Activated CD8-positive, alpha-beta memory T cell treated with anti-CD3 and anti-CD28 coated beads for 36 hours (primary cell): ENCODE measurements at regions not wholly inside any gene's neighbourhood (a gene's known extent, or its start where the extent isn't known, plus 50 kb on each side); places are given as distances from the start of the nearest gene placed in this dataset.

Experiments used
- CTCF ChIA-PET: fragments of 350-600 bp; sonication (Branson Sonifier 250); formaldehyde crosslinking; loops from one replicate; lab custom pipeline; 2021; ENCODE audit warnings: antibody characterized with exemption; lab: Charles Lee
- POLR2A ChIA-PET: fragments of 350-600 bp; sonication (Branson Sonifier 250); formaldehyde crosslinking; loops from one replicate; lab custom pipeline; 2021; ENCODE audit warnings: antibody characterized with exemption; lab: Charles Lee

- ChIA-PET CTCF (no interaction called here), POLR2A (no interaction called here)
These were observed 71.7 kb upstream of the KCND2 start for GRCh38 chr7:120201290-120201689.

GRCh38 chr7:120205101-120205500, 67.9 kb upstream of the KCND2 start:
- ChIA-PET CTCF (no interaction called here), POLR2A (no interaction called here)

- CTCF ChIA-PET: no interaction called here
- POLR2A ChIA-PET: no interaction called here
These were observed 65.9 kb upstream of the KCND2 start for GRCh38 chr7:120207037-120207436.

GRCh38 chr7:120215654-120216053, 57.3 kb upstream of the KCND2 start:
- POLR2A ChIA-PET: no interaction called here
- CTCF ChIA-PET: no interaction called here

GRCh38 chr7:120216947-120217346, 56.0 kb upstream of the KCND2 start:
- ChIA-PET POLR2A (no interaction called here), CTCF (no interaction called here)

- ChIA-PET POLR2A (no interaction called here), CTCF (no interaction called here)
These were observed 54.3 kb upstream of the KCND2 start for GRCh38 chr7:120218712-120219111.

- ChIA-PET POLR2A (no interaction called here), CTCF (no interaction called here)
These were observed 51.3 kb upstream of the KCND2 start for GRCh38 chr7:120221666-120222065.
